Neural progenitor cell (in vitro differentiated cells): ENCODE measurements at regions not wholly inside any gene's neighbourhood (a gene's known extent, or its start where the extent isn't known, plus 50 kb on each side); places are given as distances from the start of the nearest gene placed in this dataset.

Experiments
- EZH2 ChIP-seq: fragments of 200-600 bp; sonication (generic); IDR thresholded peaks from 2 replicates; pipeline ENCODE4 v1.6.1; 2017; ENCODE audit warnings: antibody characterized with exemption, mild to moderate bottlenecking, moderate library complexity
- TF ChIP-seq, protein P1 (sequence below): fragments of 200-600 bp; sonication (generic); IDR thresholded peaks from 2 replicates; pipeline ENCODE4 v1.5.1; 2017; ENCODE audit warnings: antibody characterized with exemption, mild to moderate bottlenecking

DNA sequence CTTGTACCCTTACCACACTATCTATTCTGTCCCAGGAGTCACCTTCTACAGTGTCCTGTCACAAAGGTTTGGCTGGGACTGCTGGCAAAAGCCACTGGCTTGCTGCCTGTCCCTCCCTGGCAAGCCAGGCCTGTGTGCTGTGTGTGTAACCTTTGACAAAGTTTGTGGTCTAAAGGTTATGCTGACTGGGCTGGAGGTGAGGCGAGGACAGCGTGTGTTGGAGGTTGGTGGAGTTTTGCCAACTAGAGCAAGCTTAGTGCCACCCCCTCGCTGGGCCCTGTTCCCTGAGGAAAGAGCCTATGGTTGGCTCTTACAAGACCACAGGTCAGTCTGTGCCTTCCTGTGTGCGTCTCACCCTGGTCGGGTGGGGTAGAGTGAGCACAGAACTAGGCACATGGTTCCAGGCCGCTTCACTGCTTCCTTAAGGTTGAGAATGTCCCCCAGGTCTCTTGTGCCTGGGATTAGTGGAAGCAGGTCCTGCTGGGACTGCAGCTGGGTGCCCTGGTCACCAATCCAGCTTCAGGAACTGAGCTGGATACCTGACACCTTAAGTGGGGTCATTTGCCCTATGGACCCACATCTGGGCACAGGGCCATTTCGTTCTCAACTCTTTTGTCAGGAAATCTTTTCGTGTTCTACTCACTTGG lies 152.2 kb downstream of the GADD45G start:
- TF ChIP-seq, protein P1, sequence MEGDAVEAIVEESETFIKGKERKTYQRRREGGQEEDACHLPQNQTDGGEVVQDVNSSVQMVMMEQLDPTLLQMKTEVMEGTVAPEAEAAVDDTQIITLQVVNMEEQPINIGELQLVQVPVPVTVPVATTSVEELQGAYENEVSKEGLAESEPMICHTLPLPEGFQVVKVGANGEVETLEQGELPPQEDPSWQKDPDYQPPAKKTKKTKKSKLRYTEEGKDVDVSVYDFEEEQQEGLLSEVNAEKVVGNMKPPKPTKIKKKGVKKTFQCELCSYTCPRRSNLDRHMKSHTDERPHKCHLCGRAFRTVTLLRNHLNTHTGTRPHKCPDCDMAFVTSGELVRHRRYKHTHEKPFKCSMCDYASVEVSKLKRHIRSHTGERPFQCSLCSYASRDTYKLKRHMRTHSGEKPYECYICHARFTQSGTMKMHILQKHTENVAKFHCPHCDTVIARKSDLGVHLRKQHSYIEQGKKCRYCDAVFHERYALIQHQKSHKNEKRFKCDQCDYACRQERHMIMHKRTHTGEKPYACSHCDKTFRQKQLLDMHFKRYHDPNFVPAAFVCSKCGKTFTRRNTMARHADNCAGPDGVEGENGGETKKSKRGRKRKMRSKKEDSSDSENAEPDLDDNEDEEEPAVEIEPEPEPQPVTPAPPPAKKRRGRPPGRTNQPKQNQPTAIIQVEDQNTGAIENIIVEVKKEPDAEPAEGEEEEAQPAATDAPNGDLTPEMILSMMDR: no peak
- no peak for TF ChIP-seq EZH2
